ENCODE measurements at regions not wholly inside any gene's neighbourhood (a gene's known extent, or its start where the extent isn't known, plus 50 kb on each side); places are given as distances from the start of the nearest gene placed in this dataset.

DNA sequence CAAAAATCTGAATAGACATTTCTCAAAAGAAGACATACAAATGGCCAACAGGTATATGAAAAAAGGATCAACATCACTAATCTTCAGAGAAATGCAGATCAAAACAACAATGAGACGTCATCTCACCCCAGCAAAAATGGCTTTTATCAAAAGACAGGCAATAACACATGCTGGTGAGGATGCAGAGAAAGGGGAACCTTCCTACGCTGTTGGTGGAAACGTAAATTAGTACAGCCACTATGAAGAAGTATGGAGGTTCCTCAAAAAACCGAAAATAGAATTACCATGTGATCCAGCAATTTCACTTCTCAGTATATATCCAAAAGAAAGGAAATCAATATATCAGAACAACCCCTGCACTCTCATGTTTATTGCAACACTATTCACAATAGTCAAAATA, 65.1 kb upstream of the ATP1B1 start:
- TF ChIP-seq, protein P1, sequence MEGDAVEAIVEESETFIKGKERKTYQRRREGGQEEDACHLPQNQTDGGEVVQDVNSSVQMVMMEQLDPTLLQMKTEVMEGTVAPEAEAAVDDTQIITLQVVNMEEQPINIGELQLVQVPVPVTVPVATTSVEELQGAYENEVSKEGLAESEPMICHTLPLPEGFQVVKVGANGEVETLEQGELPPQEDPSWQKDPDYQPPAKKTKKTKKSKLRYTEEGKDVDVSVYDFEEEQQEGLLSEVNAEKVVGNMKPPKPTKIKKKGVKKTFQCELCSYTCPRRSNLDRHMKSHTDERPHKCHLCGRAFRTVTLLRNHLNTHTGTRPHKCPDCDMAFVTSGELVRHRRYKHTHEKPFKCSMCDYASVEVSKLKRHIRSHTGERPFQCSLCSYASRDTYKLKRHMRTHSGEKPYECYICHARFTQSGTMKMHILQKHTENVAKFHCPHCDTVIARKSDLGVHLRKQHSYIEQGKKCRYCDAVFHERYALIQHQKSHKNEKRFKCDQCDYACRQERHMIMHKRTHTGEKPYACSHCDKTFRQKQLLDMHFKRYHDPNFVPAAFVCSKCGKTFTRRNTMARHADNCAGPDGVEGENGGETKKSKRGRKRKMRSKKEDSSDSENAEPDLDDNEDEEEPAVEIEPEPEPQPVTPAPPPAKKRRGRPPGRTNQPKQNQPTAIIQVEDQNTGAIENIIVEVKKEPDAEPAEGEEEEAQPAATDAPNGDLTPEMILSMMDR (IDR thresholded peaks at IDR 0.05): no peak
- TF ChIP-seq POLR2A (IDR thresholded peaks at IDR 0.05): no peak
- TF ChIP-seq POLR2AphosphoS5 (IDR thresholded peaks at IDR 0.05; ENCODE audit: insufficient read depth in 1 of 2, low read depth in 1 of 2): no peak
